Prostate gland (tissue), 2 donors: ENCODE measurements at regions not wholly inside any gene's neighbourhood (a gene's known extent, or its start where the extent isn't known, plus 50 kb on each side); places are given as distances from the start of the nearest gene placed in this dataset.

Experiments used
- CTCF ChIP-seq, 4 experiments: fragments of 200-600 bp in 2 of 4; fragments of 450-650 bp in 2 of 4; sonication (generic) in 2 of 4; IDR thresholded peaks; 1 replicate in 3 of 4; 2 replicates in 1 of 4; pipeline ENCODE4 v1.5.1; 2016 to 2019; ENCODE audit warnings: antibody characterized with exemption in 4 of 4, mild to moderate bottlenecking in 2 of 4, moderate library complexity in 2 of 4
- POLR2AphosphoS5 ChIP-seq: sonication (generic); formaldehyde crosslinking; IDR thresholded peaks from one replicate; pipeline ENCODE4 v1.6.1; 2017; ENCODE audit warnings: antibody characterized with exemption

- no peak for TF ChIP-seq CTCF (IDR thresholded peaks at IDR 0.05)
- TF ChIP-seq POLR2AphosphoS5 = no peak
These were observed 301.2 kb upstream of the PPARGC1A start for GRCh38 chr4:24190761-24191695.
